ENCODE measurements at regions not wholly inside any gene's neighbourhood (a gene's known extent, or its start where the extent isn't known, plus 50 kb on each side); places are given as distances from the start of the nearest gene placed in this dataset.

- Histone ChIP-seq H4K20me1 (replicated peaks in 1 of 2; ENCODE audit: control insufficient read depth in 1 of 2, insufficient read depth in 2 of 2, low read length in 2 of 2) (no peaks in the 10 kb centered on the region), H2BK12ac (ENCODE audit: low read depth, low read length) (no peak overlapping the region), H4K5ac (ENCODE audit: insufficient read length, low read depth, low read length) (no peak overlapping the region), H3K18ac (ENCODE audit: extremely low read depth, low read length) (no peak overlapping the region), H3K9me3 (ENCODE audit: insufficient read depth in 2 of 2, low read depth in 1 of 2, low read length in 1 of 2) (no peaks in the 10 kb centered on the region), H2BK5ac (ENCODE audit: low read depth, low read length) (no peak overlapping the region), H2BK15ac (ENCODE audit: low read length) (no peak overlapping the region), H3K9ac (replicated peaks in 1 of 4; ENCODE audit: extremely low read depth in 1 of 4, low read depth in 3 of 4, low read length in 3 of 4) (no peak overlapping the region), H3K36me3 (ENCODE audit: control insufficient read depth in 2 of 4, insufficient read depth in 4 of 4, low read length in 3 of 4) (no peaks in the 10 kb centered on the region), H3K23me2 (ENCODE audit: low read depth, low read length) (no peaks in the 10 kb centered on the region), H3K79me1 (ENCODE audit: low read depth, low read length) (no peaks in the 10 kb centered on the region), H3K4ac (replicated peaks; ENCODE audit: insufficient read length, low read depth, low read length) (no peak overlapping the region), H3K4me3 (ENCODE audit: extremely low read depth in 1 of 4, insufficient read depth in 2 of 4, low read depth in 3 of 4, low read length in 4 of 4) (no peak overlapping the region), H3K4me2 (ENCODE audit: insufficient read depth in 1 of 2, low read depth in 2 of 2, low read length in 2 of 2) (no peak overlapping the region), H2AK5ac (ENCODE audit: low read depth, low read length) (no peak overlapping the region), H3K27me3 (replicated peaks in 1 of 4; ENCODE audit: control insufficient read depth in 3 of 4, extremely low read depth in 1 of 4, insufficient read depth in 3 of 4, low read length in 3 of 4) (no peaks in the 10 kb centered on the region; a peak in 1 of 7 replicates), H4K91ac (replicated peaks; ENCODE audit: insufficient read length, low read length) (no peak overlapping the region), H4K8ac (ENCODE audit: extremely low read depth, insufficient read depth, low read length) (no peak overlapping the region), H3K4me1 (replicated peaks in 1 of 4; ENCODE audit: control insufficient read depth in 3 of 4, insufficient read depth in 4 of 4, low read length in 3 of 4) (no peaks in the 10 kb centered on the region), H3K79me2 (ENCODE audit: control insufficient read depth in 1 of 2, insufficient read depth in 2 of 2, low read length in 2 of 2) (no peaks in the 10 kb centered on the region), H3K14ac (ENCODE audit: insufficient read length) (no peak overlapping the region), H2AFZ (ENCODE audit: low read length) (no peak overlapping the region), H3K56ac (replicated peaks; ENCODE audit: insufficient read length, low read depth, low read length) (no peak overlapping the region), H3K27ac (ENCODE audit: low read depth, low read length) (no peak overlapping the region), H2BK20ac (ENCODE audit: low read length) (no peak overlapping the region), H2BK120ac (replicated peaks; ENCODE audit: low read depth, low read length) (no peak overlapping the region), H3K23ac (ENCODE audit: insufficient read length) (no peak overlapping the region)
- ChIA-PET CTCF (ENCODE audit: partially characterized antibody) (interaction anchor here (0.9 to 1.8 kb wide), 4 partner anchors 11 to 661 kb away, joined by 4 to 8 read pairs (median 6); no protein-coding TSS in a partner anchor), POLR2A (ENCODE audit: partially characterized antibody) (no interaction called here)
- DNase-seq (ENCODE audit: low read depth in 1 of 2, low spot score in 2 of 2) (no peak), FAIRE-seq (no peak)
- WGBS, 2 experiments (ENCODE audit: extremely low coverage in 1 of 2, insufficient coverage in 1 of 2, insufficient read length in 1 of 2, insufficient replicate concordance in 2 of 2, low coverage in 1 of 2, low lambda C conversion rate in 2 of 2, missing lambda C conversion rate in 1 of 2), result 92% methylated on average over 2 of the region's 2 CpGs; no CpG with 5 or more reads in 1 of the 2 experiments
- TF ChIP-seq EZH2 (IDR thresholded peaks at IDR 0.05; ENCODE audit: low read depth, low read length, severe bottlenecking) (no peak), BCL11A (IDR thresholded peaks at IDR 0.05; ENCODE audit: low read depth in 2 of 2, low read length in 2 of 2) (no peak), EP300 (IDR thresholded peaks at IDR 0.05; ENCODE audit: borderline replicate concordance in 1 of 2, low read depth in 2 of 2, low read length in 2 of 2) (no peak), NRF1 (IDR thresholded peaks at IDR 0.05; ENCODE audit: low read depth, low read length) (no peak), ASH2L (IDR thresholded peaks at IDR 0.05; ENCODE audit: low read length) (no peak), TEAD4 (IDR thresholded peaks at IDR 0.05; ENCODE audit: low read depth, low read length) (no peak), RBBP5 (IDR thresholded peaks at IDR 0.05; ENCODE audit: borderline replicate concordance, low read depth, low read length) (no peak), ATF3 (IDR thresholded peaks at IDR 0.05; ENCODE audit: insufficient read depth, low read depth, low read length) (no peak), SAP30 (IDR thresholded peaks at IDR 0.05; ENCODE audit: insufficient read depth, insufficient replicate concordance, low read length) (no peak), SP1 (IDR thresholded peaks at IDR 0.05; ENCODE audit: low read depth, low read length) (no peak), BRCA1 (IDR thresholded peaks at IDR 0.05; ENCODE audit: low read depth, low read length) (no peak)
These were observed 69.4 kb upstream of the NFIB start for GRCh38 chr9:14383294-14383693.
